Uterus (tissue), 2 donors: ENCODE measurements at regions not wholly inside any gene's neighbourhood (a gene's known extent, or its start where the extent isn't known, plus 50 kb on each side); places are given as distances from the start of the nearest gene placed in this dataset.
"Not testable (repeated sequence)": the region's sequence is repeated elsewhere in the genome, so short reads cannot be mapped to it uniquely, and the experiment has no call there.

ENCODE experiments used
- POLR2A ChIP-seq, 2 donors: fragments of 450-650 bp; IDR thresholded peaks; one replicate each; pipeline ENCODE4 v1.6.1; 2016; ENCODE audit warnings: antibody characterized with exemption in 2 of 2, mild to moderate bottlenecking in 1 of 2, moderate library complexity in 1 of 2
- TF ChIP-seq, protein P1 (sequence below), 4 experiments: fragments of 200-600 bp in 2 of 4; fragments of 450-650 bp in 2 of 4; sonication (generic) in 2 of 4; IDR thresholded peaks; one replicate each; pipeline ENCODE4 v1.5.1; 2016 to 2019; ENCODE audit warnings: antibody characterized with exemption in 4 of 4, mild to moderate bottlenecking in 2 of 4, moderate library complexity in 1 of 4

GRCh38 chr1:96469726-96470125, 251.9 kb upstream of the PTBP2 start:
- TF ChIP-seq POLR2A (IDR thresholded peaks at IDR 0.05) = not testable (repeated sequence)
- TF ChIP-seq, protein P1, sequence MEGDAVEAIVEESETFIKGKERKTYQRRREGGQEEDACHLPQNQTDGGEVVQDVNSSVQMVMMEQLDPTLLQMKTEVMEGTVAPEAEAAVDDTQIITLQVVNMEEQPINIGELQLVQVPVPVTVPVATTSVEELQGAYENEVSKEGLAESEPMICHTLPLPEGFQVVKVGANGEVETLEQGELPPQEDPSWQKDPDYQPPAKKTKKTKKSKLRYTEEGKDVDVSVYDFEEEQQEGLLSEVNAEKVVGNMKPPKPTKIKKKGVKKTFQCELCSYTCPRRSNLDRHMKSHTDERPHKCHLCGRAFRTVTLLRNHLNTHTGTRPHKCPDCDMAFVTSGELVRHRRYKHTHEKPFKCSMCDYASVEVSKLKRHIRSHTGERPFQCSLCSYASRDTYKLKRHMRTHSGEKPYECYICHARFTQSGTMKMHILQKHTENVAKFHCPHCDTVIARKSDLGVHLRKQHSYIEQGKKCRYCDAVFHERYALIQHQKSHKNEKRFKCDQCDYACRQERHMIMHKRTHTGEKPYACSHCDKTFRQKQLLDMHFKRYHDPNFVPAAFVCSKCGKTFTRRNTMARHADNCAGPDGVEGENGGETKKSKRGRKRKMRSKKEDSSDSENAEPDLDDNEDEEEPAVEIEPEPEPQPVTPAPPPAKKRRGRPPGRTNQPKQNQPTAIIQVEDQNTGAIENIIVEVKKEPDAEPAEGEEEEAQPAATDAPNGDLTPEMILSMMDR (IDR thresholded peaks at IDR 0.05) = not testable (repeated sequence)
